Neural crest cell (in vitro differentiated cells): ENCODE measurements at regions not wholly inside any gene's neighbourhood (a gene's known extent, or its start where the extent isn't known, plus 50 kb on each side); places are given as distances from the start of the nearest gene placed in this dataset.

Experiments
- DNase-seq: peaks from one replicate; pipeline ENCODE4 v3.0.0; 2021; ENCODE audit warnings: low read depth, mixed read lengths, low spot score
- H3K27ac Mint-ChIP-seq: one replicate; pipeline ENCODE4 v1.8.0; 2021; ENCODE audit warnings: mild to moderate bottlenecking, mixed read lengths; ENCODE audit not compliant: unreplicated experiment
- H3K27me3 Mint-ChIP-seq: 2 replicates; pipeline ENCODE4 v1.8.0; 2021; ENCODE audit warnings: low read depth, mild to moderate bottlenecking, mixed read lengths
- H3K36me3 Mint-ChIP-seq: 2 replicates; pipeline ENCODE4 v1.8.0; 2021; ENCODE audit warnings: low read depth, mild to moderate bottlenecking, mixed read lengths
- H3K4me1 Mint-ChIP-seq: 2 replicates; pipeline ENCODE4 v1.8.0; 2021; ENCODE audit warnings: mixed read lengths
- H3K4me3 Mint-ChIP-seq: one replicate; pipeline ENCODE4 v1.8.0; 2021; ENCODE audit warnings: mild to moderate bottlenecking, mixed read lengths
- H3K9me3 Mint-ChIP-seq: 2 replicates; pipeline ENCODE4 v1.8.0; 2021; ENCODE audit warnings: mixed read lengths
- TF ChIP-seq, protein P1 (sequence below): fragments of 200-600 bp; sonication (generic); conservative IDR thresholded peaks from 2 replicates; pipeline ENCODE4 v1.5.0; 2021; ENCODE audit warnings: antibody characterized with exemption, mild to moderate bottlenecking

DNA sequence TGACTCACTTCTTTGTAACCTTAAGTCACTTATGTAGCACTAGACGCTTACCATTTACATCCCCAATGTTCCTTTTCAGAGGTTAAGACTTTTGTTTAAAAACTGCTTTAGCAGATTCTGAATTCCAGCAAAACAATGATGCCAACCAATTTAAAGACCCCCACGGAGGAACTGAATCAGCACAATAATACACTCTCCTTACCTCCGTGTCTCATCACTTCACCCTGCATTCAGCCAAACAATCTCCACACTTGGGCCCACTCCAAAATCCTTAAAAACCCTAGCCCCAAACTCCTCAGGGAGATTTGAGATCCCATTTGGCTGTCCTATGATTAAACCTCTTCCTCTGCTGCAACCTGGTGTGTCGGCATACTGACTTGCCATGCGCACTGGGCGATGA is 153.9 kb downstream of the B3GNT2 start:
- Mint-ChIP-seq H3K9me3 (peaks cover 24% of the 10 kb centered on the region), H3K27me3 (no peaks in the 10 kb centered on the region), H3K4me1 (no peaks in the 10 kb centered on the region), H3K27ac (no peak overlapping the region), H3K4me3 (no peak overlapping the region), H3K36me3 (peaks cover 6% of the 10 kb centered on the region)
- no peak for DNase-seq
- TF ChIP-seq, protein P1, sequence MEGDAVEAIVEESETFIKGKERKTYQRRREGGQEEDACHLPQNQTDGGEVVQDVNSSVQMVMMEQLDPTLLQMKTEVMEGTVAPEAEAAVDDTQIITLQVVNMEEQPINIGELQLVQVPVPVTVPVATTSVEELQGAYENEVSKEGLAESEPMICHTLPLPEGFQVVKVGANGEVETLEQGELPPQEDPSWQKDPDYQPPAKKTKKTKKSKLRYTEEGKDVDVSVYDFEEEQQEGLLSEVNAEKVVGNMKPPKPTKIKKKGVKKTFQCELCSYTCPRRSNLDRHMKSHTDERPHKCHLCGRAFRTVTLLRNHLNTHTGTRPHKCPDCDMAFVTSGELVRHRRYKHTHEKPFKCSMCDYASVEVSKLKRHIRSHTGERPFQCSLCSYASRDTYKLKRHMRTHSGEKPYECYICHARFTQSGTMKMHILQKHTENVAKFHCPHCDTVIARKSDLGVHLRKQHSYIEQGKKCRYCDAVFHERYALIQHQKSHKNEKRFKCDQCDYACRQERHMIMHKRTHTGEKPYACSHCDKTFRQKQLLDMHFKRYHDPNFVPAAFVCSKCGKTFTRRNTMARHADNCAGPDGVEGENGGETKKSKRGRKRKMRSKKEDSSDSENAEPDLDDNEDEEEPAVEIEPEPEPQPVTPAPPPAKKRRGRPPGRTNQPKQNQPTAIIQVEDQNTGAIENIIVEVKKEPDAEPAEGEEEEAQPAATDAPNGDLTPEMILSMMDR = no peak

DNA sequence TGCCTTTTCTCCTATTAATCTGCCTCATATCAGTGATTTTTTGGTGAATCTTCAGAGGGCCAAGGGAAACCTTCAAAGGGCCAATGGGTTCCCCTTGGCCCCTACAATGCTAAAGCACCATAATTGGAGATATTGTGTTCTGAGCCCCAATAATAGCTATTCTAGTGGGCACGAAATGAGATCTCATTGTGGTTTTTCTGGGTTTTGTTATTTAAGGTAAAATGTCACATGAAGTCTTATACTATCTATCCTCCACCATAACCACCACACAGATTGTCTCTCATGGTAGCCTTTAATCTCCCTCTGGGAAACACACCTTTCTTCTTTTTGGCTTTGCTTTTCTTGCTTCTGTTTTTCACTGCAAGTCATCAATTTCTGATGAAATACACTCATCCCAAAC is 152.8 kb downstream of the B3GNT2 start:
- H3K4me3 Mint-ChIP-seq = no peak overlapping the region
- H3K27me3 Mint-ChIP-seq = no peaks in the 10 kb centered on the region
- peaks cover 24% of the 10 kb centered on the region for H3K9me3 Mint-ChIP-seq
- H3K36me3 Mint-ChIP-seq = peaks cover 6% of the 10 kb centered on the region
- TF ChIP-seq, protein P1 = no peak
- H3K4me1 Mint-ChIP-seq = no peaks in the 10 kb centered on the region
- H3K27ac Mint-ChIP-seq = no peak overlapping the region
- no peak for DNase-seq

DNA sequence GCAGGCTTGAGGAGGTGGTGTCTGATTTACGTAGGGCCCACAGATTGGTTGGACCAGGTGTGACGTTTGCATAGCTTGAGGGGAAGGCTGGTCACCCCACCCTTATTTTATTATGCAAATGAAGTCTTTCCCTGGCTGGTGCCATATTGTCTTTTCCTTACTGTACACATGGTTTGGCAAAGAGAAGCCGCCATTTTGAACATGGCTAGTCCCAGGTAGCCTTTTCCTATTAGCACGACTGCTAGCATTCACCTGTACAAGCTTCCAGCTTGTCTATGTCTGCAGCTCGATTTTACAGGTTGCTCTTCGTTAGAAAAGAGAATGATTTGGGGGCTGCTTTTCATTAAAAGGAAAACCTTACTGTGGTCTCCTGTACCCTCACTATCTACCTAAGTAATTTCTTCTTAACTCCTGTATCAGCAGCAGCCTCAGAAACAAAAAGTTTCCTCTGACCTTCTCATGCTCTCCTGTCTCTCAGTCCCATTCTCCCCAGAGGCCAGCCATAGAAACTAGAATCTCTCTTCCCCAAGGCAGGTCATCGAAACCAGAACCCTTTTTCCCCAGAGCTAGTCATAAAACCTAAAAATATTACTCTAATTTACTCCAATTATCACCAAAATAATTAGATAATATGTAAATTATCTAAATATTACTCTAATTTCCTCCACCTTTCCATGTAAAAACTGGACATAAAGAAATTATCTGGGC is 151.8 kb downstream of the B3GNT2 start:
- DNase-seq = no peak
- no peaks in the 10 kb centered on the region for H3K27me3 Mint-ChIP-seq
- peaks cover 4% of the 10 kb centered on the region for H3K36me3 Mint-ChIP-seq
- TF ChIP-seq, protein P1 = no peak
- H3K27ac Mint-ChIP-seq = no peak overlapping the region
- no peaks in the 10 kb centered on the region for H3K4me1 Mint-ChIP-seq
- H3K9me3 Mint-ChIP-seq = peaks cover 21% of the 10 kb centered on the region
- H3K4me3 Mint-ChIP-seq = no peak overlapping the region

DNA sequence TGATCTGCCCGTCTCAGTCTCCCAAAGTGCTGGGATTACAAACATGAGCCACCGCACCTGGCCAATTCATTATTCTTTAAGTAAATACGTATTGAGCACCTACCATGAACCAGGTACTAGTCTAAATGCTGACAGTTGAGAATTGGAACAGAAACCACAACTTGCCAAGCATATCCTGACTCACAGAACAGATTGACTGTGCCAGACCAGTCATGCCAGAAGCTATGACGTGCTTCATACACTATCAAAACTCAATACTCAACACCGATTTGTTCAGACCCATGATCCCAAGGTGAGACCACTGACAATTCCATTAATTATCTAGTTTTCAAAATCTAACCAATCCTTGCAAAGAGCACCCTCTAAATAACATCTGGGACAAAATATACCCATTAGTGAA is 148.6 kb downstream of the B3GNT2 start:
- no peak for DNase-seq
- Mint-ChIP-seq H3K36me3 (no peaks in the 10 kb centered on the region), H3K27me3 (no peaks in the 10 kb centered on the region), H3K27ac (no peak overlapping the region), H3K9me3 (peaks cover 11% of the 10 kb centered on the region), H3K4me3 (no peak overlapping the region), H3K4me1 (peaks cover 6% of the 10 kb centered on the region)
- TF ChIP-seq, protein P1 = no peak

DNA sequence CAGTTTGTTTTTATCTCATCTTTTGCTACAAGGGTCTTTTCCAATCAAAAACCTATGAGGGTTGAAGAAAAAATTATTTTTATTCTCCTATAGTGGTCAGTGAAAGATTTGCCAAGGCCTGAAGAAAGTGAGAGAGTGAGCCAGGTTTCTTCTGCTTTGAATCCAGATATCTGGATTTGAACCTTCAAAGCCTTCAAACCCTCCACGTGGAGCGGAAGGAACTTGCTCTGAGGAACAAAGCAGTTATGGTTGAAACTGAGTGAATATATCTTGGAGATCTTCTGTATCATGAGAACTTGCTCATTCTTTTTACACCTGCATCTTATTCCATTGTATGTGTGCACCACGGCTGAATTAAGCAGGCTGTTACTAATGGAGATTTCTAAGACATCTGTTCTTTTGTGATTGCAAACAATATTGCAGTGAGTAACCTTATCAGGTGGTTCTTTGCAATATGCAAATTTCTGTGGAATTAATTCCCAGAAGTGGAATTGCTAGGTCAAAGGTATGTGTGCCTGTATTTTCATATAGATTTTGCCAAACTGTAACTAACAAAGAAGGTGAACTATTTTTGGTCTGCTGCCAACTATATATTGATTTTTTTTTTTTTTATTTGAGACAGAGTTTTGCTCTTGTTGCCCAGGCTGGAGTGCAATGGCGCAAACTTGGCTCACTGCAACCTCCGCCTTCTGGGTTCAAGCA is 147.9 kb downstream of the B3GNT2 start:
- no peak for DNase-seq
- H3K27ac Mint-ChIP-seq = no peak overlapping the region
- no peaks in the 10 kb centered on the region for H3K36me3 Mint-ChIP-seq
- H3K9me3 Mint-ChIP-seq = peaks cover 9% of the 10 kb centered on the region
- peaks cover 6% of the 10 kb centered on the region for H3K4me1 Mint-ChIP-seq
- H3K27me3 Mint-ChIP-seq = no peaks in the 10 kb centered on the region
- TF ChIP-seq, protein P1 = no peak
- no peak overlapping the region for H3K4me3 Mint-ChIP-seq
